ENCODE measurements at regions not wholly inside any gene's neighbourhood (a gene's known extent, or its start where the extent isn't known, plus 50 kb on each side); places are given as distances from the start of the nearest gene placed in this dataset.

DNA sequence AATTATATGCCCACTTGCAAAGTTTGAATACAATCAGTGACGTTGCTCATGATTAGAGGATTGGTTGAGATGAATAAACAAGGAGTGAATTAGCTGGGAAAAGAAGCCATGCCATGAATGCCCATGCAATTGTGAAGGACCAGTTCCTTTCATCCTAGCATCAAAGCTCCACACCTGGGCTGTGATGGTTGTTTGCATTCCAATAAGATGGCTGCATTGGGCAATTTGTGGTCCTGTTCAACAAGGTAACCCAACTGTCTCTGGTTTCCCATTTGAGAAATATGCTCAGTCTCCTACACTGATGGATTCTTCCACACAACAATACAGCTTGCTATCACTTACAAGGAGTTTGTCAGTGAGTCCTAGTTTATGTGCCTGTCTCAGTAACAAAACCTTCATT, 550.2 kb downstream of the STK39 start:
- TF ChIP-seq, protein P1, sequence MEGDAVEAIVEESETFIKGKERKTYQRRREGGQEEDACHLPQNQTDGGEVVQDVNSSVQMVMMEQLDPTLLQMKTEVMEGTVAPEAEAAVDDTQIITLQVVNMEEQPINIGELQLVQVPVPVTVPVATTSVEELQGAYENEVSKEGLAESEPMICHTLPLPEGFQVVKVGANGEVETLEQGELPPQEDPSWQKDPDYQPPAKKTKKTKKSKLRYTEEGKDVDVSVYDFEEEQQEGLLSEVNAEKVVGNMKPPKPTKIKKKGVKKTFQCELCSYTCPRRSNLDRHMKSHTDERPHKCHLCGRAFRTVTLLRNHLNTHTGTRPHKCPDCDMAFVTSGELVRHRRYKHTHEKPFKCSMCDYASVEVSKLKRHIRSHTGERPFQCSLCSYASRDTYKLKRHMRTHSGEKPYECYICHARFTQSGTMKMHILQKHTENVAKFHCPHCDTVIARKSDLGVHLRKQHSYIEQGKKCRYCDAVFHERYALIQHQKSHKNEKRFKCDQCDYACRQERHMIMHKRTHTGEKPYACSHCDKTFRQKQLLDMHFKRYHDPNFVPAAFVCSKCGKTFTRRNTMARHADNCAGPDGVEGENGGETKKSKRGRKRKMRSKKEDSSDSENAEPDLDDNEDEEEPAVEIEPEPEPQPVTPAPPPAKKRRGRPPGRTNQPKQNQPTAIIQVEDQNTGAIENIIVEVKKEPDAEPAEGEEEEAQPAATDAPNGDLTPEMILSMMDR (IDR thresholded peaks at IDR 0.05) = no peak
- no peak for TF ChIP-seq POLR2A (IDR thresholded peaks at IDR 0.05)
